ENCODE measurements at regions not wholly inside any gene's neighbourhood (a gene's known extent, or its start where the extent isn't known, plus 50 kb on each side); places are given as distances from the start of the nearest gene placed in this dataset.

DNA sequence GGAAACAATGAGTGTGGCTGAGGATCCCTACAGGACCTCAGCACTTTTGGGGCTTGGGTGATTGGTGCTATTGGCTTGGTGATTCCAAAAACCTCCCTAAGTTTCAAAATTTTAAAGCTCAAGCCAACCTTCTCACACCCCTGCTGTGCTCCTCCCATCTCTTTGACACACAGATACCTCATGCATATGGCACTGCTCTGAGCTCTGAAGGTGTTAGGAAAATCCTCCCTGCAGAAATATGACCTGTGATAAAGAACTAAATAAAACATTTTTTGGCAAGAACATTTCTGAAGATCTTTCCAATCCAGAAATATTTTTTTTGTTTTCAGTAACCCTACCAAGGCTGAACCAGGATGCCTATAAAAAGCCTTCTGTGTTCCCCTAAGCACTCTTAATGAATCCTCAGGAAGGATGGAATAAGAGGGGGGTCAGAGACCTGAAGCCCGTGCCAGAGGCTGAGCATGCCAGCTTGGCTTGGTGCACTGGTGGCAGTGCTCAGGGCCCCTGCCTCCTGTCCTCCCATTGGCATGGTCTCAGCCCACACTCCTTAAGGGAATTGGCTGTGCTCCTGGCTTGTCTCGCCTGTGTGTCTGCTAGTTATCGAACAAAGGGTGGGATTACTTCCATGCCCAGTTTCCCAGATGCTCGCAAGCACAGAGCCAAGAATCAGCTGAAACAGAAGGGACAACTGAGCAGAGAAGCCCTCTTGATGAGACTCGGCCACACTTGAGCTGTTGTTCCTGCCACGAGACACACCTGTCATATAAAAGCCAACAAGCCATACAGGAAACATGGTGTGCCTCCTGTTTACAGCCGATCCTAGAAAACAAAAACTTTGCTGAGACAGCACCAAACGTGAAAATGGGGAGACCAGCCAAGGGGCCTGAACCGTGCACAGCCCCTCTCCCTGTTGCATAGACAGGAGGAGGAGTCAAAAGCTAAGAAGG lies 132.7 kb upstream of the EEA1 start:
- Histone ChIP-seq H3K36me3 (no peaks in the 10 kb centered on the region), H3K27ac (replicated peaks) (peak overlapping the region; percentile 85), H3K9me3 (replicated peaks) (no peaks in the 10 kb centered on the region), H3K4me1 (peaks cover 33% of the 10 kb centered on the region), H3K27me3 (ENCODE audit: low read depth) (no peaks in the 10 kb centered on the region), H3K4me3 (peak overlapping the region; percentile 32)
- intact Hi-C loops (cut with micrococcal nuclease): no loop called here
- TF ChIP-seq, protein P1, sequence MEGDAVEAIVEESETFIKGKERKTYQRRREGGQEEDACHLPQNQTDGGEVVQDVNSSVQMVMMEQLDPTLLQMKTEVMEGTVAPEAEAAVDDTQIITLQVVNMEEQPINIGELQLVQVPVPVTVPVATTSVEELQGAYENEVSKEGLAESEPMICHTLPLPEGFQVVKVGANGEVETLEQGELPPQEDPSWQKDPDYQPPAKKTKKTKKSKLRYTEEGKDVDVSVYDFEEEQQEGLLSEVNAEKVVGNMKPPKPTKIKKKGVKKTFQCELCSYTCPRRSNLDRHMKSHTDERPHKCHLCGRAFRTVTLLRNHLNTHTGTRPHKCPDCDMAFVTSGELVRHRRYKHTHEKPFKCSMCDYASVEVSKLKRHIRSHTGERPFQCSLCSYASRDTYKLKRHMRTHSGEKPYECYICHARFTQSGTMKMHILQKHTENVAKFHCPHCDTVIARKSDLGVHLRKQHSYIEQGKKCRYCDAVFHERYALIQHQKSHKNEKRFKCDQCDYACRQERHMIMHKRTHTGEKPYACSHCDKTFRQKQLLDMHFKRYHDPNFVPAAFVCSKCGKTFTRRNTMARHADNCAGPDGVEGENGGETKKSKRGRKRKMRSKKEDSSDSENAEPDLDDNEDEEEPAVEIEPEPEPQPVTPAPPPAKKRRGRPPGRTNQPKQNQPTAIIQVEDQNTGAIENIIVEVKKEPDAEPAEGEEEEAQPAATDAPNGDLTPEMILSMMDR (IDR thresholded peaks at IDR 0.05; ENCODE audit: borderline replicate concordance): no peak
- DNase-seq: peak; percentile 55

DNA sequence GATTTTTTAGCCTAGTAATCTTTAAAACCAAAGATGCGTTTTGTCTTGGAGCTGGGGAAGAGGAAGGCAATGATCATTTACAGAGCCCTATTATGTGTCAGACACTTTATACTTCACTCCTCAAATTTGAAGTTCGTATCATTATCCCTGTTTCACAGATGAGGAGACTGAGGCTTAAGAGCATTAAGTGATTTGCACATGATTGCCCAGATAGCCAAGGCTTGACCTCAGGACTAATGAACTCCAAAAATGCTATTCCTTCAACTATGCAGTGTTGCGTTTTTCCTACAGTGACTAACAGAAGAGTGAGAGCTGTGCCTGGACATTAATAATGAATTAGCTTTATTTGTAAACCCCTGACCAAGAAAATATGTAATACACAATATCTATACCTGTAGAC lies 136.8 kb upstream of the EEA1 start:
- Histone ChIP-seq H3K4me3 (no peak overlapping the region), H3K36me3 (no peaks in the 10 kb centered on the region), H3K4me1 (peaks cover 18% of the 10 kb centered on the region), H3K27ac (replicated peaks) (no peak overlapping the region), H3K9me3 (replicated peaks) (no peaks in the 10 kb centered on the region), H3K27me3 (ENCODE audit: low read depth) (no peaks in the 10 kb centered on the region)
- TF ChIP-seq, protein P1 (IDR thresholded peaks at IDR 0.05; ENCODE audit: borderline replicate concordance): no peak
- no peak for DNase-seq
- intact Hi-C loops (cut with micrococcal nuclease): no loop called here

DNA sequence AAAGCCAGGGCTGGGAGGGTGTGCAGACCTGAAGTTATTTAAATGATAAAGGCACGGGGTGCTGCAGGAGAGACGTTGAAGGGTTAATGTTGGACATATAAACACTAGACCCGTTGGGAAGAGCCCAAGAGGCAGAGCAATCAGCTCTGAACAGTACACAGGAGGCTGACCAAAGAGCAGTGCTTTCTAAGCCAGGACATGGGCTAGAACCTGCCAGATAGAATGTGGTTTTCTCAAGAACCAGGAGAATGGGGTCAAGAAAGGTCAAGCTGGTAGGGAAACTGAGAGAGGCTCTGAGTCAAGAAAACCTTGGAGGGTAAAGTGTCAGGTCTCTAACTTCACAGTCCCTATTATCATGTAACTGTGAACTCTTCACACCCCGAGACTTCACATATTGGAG lies 143.2 kb upstream of the EEA1 start:
- H3K27ac ChIP-seq (replicated peaks): no peak overlapping the region
- H3K36me3 ChIP-seq: no peaks in the 10 kb centered on the region
- no peak overlapping the region for H3K4me3 ChIP-seq
- intact Hi-C loops (cut with micrococcal nuclease): no loop called here
- H3K4me1 ChIP-seq: no peaks in the 10 kb centered on the region
- no peaks in the 10 kb centered on the region for H3K27me3 ChIP-seq (ENCODE audit: low read depth)
- TF ChIP-seq, protein P1 (IDR thresholded peaks at IDR 0.05; ENCODE audit: borderline replicate concordance): no peak
- no peak for DNase-seq
- H3K9me3 ChIP-seq (replicated peaks): no peaks in the 10 kb centered on the region

DNA sequence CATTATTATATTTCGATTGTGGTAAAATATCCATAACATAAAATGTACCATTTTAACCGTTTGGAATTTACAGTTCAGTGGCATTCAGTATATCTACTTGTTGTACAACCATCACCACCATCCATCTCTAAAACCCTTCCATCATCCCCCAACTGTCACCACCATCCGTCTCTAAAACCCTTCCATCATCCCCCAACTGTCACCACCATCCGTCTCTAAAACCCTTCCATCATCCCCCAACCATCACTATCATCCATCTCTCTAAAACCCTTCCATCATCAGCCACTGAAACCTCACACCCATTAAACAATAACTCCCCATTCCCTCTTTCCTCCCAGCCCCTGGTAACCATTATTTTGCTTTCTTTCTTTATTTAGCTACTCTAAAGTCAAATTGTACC lies 144.2 kb upstream of the EEA1 start:
- no peak for DNase-seq
- Histone ChIP-seq H3K27me3 (ENCODE audit: low read depth) (no peaks in the 10 kb centered on the region), H3K36me3 (no peaks in the 10 kb centered on the region), H3K4me3 (no peak overlapping the region), H3K4me1 (no peaks in the 10 kb centered on the region), H3K27ac (replicated peaks) (no peak overlapping the region), H3K9me3 (replicated peaks) (no peaks in the 10 kb centered on the region)
- intact Hi-C loops (cut with micrococcal nuclease): no loop called here
- TF ChIP-seq, protein P1 (IDR thresholded peaks at IDR 0.05; ENCODE audit: borderline replicate concordance): no peak

DNA sequence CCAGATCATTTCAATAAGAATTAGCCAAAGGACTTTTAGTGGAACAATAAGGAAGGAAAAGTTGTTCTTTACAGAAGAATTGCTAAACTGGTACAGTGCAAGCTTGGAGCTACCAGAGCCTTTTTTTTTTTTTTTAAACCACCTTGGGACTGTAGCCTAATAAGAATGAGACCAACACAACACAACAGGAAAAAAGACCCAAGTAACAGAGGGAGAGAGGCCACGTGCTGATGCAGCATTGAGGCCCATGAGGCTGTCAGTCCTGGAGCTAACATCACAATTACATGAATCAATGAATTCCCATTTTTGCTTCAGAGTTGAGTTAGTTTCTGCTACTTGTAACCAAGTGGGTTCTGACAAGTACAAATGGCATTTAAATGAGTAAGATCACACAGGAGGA lies 149.0 kb upstream of the EEA1 start:
- TF ChIP-seq, protein P1 (IDR thresholded peaks at IDR 0.05; ENCODE audit: borderline replicate concordance): no peak
- Histone ChIP-seq H3K36me3 (no peaks in the 10 kb centered on the region), H3K4me3 (no peak overlapping the region), H3K27me3 (ENCODE audit: low read depth) (no peaks in the 10 kb centered on the region), H3K27ac (replicated peaks) (no peak overlapping the region), H3K9me3 (replicated peaks) (no peaks in the 10 kb centered on the region), H3K4me1 (peaks cover 8% of the 10 kb centered on the region)
- intact Hi-C loops (cut with micrococcal nuclease): no loop called here
- no peak for DNase-seq
